HG03060 (cell line): ENCODE measurements at regions not wholly inside any gene's neighbourhood (a gene's known extent, or its start where the extent isn't known, plus 50 kb on each side); places are given as distances from the start of the nearest gene placed in this dataset.
"Not testable (repeated sequence)": the region's sequence is repeated elsewhere in the genome, so short reads cannot be mapped to it uniquely, and the experiment has no call there.

Experiments
- ATAC-seq: cut with Tn5 transposase; IDR thresholded peaks from one replicate; pipeline ENCODE4 v1.9.1; 2021; ENCODE audit warnings: low read depth, moderate number of reproducible peaks; ENCODE audit not compliant: unreplicated experiment

GRCh38 chr2:88802026-88802425 is 110.6 kb downstream of the RPIA start:
- not testable (repeated sequence) for ATAC-seq

- ATAC-seq = no peak
Measured at GRCh38 chr2:88807237-88807962, 115.9 kb downstream of the RPIA start.

DNA sequence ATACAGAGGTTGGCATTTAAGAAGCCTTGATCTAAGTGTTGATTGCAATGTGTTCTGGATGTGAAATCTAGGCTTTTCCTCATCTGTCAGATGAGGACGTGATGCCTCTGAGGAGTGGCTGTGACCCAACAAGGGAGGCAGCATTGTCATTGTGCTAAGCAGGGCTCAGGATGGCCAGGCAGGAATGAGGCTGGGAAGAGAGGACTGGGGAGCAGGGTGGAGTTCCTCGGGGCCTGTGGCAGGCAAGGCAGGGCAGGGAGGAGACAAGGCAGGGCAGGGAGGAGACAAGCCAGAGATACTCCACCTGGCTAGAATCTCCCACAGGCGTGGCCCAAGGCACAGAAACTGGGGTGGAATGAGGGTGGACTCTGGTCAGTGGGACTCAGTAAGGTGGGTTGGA is 116.6 kb downstream of the RPIA start:
- ATAC-seq = no peak

DNA sequence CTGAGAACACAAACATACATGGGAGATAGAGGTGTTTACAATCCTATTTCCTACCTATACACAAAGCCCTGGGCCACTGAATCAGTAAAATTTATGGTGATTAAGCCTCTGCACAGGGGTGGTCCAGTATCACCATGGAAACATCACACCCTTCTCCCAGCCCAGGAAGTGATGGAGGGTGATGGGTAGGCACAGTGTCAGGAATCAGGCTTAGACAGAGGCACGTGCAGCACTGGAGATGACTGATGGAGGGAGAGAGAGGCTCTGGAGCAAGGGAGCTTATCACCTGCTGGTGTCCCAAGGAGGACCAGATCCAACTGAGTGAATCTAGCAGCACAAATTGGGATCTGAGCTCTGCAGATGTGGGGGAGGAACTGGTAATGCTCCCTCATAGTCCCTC is 117.2 kb downstream of the RPIA start:
- ATAC-seq = no peak

GRCh38 chr2:88809216-88809615 is 117.7 kb downstream of the RPIA start:
- no peak for ATAC-seq

GRCh38 chr2:88810017-88810416 is 118.5 kb downstream of the RPIA start:
- ATAC-seq = no peak

DNA sequence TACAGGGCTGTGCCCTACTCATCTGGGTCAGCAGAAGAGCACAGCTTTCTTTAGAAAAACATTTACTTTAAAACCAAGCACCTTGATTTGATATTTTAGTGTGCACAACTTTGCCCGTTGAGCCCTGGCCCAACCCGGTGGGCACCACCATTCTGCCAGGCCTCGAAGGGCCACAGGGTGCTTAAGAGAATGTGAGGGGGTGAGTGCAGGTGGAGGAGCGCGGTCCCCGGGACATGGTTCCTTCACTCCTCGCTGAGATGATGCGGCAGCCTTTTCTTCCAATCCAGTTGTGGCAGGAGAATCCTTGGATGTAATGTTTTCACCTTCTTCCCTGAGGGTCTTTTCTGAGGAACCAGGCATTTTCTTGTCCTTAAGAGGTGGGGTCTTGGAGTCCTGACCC is 119.0 kb downstream of the RPIA start:
- ATAC-seq = no peak

GRCh38 chr2:88811233-88811632 is 119.8 kb downstream of the RPIA start:
- ATAC-seq = no peak

- ATAC-seq = no peak
Measured at GRCh38 chr2:88811681-88812080, 120.2 kb downstream of the RPIA start.

GRCh38 chr2:88813612-88814011 is 122.1 kb downstream of the RPIA start:
- ATAC-seq = no peak

- ATAC-seq = no peak
Measured at GRCh38 chr2:88815282-88815681, 123.8 kb downstream of the RPIA start.

- no peak for ATAC-seq
Measured at GRCh38 chr2:88815697-88816096, 124.2 kb downstream of the RPIA start.

GRCh38 chr2:88818381-88818780 is 126.9 kb downstream of the RPIA start:
- no peak for ATAC-seq

DNA sequence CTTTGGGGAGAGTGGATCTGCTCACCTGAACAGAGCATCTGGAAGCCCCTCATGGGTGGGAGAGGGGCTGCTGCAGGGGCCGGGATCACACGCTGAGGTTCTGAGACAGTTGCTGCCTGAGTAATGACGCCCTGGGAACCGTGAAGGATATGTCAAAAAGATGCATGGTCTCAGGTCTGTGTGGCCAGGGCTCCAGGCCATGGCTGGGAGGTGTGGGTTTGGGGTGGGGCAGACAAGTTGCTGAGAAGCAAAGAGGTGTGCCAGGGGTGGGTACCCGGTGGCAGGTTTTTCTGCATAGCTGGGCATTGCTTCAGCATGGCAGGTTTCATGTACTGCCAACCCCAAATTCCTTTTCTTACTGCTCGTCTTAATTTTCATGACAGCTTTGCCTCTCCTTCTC is 133.5 kb downstream of the RPIA start:
- no peak for ATAC-seq

DNA sequence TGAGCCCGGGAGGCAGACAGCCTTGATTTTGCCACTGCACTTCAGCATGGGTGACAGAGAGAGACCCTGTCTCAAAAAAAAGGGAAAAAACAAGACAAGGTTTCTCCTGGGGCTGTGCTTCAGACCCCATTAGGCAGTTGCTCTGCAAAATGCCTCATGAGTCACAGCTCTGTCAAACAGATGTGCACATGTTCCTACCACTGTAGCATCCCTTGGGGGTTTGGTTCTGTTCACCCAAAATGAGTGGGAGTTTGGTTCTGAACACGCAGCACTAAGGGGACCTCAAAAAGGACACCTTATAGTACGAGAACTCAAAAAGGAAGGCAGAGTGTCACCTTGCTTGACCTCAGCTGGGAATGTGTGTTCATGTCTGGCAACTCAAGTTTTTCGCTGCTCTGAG is 134.9 kb downstream of the RPIA start:
- no peak for ATAC-seq

DNA sequence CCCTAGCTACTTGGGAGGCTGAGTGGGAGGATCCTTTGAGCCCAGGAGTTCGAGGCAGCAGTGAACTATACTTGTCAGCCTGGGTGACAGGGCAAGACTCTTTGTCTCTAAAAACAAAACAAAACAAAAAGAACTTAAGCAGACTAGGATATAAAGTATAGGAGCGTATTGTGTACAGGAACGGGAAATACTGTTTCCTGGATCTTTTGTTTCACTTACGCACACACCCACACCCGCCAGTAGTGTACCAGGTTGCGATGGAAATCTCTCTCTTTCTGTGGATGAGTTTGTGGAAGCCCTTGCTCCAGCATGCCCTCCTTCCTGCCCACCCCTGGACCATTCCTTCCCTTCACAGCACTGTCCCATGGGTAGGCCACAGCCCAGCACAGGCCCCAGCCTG is 136.3 kb downstream of the RPIA start:
- no peak for ATAC-seq

DNA sequence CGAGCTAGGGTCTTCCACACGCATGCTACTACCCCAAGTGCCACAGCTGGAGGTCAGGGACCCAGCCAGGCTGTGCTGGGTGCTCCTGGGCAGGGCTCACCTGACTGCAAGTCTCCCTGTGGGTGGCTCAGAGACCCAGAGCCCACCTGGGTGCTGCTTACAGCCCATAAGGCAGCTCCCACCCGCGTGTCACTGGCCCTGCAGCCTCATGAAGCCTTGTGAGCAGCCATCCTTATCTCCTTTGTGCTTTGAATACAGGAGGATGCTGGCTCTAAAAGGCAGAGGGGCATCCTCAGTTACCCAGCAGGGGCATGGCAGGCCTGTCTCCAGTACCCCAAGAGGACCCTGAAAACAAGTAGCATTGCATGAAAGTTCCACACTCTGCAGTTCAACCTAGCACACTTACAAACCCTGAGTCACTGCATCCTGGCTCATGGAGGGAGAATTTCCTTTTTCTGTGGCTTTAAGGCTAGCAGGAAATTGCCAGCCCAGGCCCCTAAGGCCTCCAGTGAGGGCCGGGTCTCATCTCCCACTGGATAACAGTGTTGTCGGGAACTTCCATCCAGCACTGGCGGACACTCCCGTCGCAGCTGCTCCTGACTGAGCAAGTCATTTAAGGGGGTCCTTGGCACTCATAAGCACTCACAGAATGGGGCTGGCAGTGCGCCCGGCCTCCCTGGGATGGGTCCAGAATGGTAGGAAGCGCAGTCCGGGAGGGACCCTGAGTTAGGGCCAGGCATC is 137.1 kb downstream of the RPIA start:
- no peak for ATAC-seq

GRCh38 chr2:88829607-88830463 is 138.4 kb downstream of the RPIA start:
- ATAC-seq = no peak

DNA sequence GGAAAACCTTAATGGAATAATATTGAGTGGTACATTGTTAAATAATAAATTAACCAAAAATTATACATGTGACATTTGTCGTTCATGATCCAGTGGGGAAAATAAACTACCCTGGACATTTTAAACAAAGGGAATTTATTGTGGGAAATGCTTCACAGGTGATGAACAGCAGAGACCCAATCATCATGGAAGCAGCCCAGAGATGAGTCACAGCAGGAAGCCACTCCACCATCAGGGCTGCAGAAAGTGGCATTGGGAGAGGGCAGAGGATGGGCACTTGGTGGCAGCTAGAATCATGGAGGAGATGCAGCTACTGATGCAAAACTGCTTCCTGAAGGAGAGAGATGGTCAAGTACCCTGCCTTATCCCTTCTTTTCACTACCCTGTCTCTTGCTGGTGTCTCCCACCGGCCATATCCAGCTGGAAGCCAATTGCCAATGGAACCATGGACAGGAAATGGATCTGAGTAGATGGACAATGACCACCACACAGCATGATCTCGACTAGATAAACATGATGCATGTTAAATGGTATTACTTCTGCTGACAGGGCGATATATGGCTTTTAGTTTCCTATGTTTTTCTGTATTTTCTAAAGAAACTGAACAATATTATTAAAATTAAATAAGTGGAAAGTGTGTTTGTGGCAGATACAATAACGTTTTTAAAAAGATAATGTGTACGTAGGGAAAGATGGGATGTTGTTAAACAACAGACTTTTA is 139.8 kb downstream of the RPIA start:
- ATAC-seq = no peak

DNA sequence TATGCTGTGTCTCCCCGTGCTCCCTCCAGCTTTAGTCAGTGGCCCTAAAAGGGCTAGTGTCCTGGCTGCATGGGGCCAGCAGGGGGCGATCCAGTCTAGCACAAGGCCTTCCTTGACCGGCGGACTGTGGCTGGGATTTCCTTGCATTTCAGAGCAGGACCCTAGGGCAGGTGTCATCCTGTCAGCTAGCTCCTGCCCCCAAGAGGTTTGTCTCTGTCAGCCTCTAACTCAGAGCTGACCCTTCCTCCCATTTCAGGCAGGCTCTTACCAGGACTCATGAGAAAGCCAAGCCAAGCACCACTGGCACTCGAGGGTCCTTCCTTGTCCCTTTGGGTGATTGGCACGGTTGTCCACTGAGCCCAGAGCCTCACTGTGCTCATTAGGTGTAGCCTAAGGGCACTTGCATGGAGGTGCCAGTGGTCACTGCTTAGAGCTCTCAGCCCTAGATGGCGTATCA is 140.3 kb downstream of the RPIA start:
- ATAC-seq = peak; percentile 65
